ENCODE measurements at regions not wholly inside any gene's neighbourhood (a gene's known extent, or its start where the extent isn't known, plus 50 kb on each side); places are given as distances from the start of the nearest gene placed in this dataset.

DNA sequence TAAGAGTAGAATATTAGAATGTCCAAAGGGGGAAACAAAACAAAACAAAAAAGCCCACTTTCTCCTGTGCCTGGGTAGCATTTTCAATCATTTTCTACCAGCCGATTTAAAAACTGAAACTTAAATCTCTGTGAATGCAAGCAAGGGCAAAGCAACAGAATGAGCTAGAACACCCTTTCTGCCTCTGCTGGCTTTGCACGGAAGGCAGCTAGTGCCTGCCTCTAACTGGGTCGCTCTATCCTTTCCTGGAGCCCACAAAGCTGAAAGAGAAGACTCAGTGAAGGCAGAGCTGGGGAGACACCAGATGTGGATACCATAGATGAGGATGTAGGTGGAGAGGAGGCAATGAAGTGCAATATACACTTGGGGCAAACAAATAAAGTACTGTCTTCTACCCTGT lies 248.9 kb upstream of the TTC29 start:
- TF ChIP-seq ZC3H10 (CRISPR knock-in tag; IDR thresholded peaks at IDR 0.05) (no peak), ZFP3 (CRISPR knock-in tag; IDR thresholded peaks at IDR 0.05) (no peak), SNAI2 (CRISPR knock-in tag; IDR thresholded peaks at IDR 0.05) (no peak)
